Ishikawa (cell line): ENCODE measurements at regions not wholly inside any gene's neighbourhood (a gene's known extent, or its start where the extent isn't known, plus 50 kb on each side); places are given as distances from the start of the nearest gene placed in this dataset.

Experiments used
- CEBPB ChIP-seq: IDR thresholded peaks from 2 replicates; pipeline ENCODE4 v1.6.1; 2012
- CREB1 ChIP-seq: IDR thresholded peaks from 2 replicates; pipeline ENCODE4 v1.6.1; 2012; ENCODE audit warnings: low read depth
- EGR1 ChIP-seq: IDR thresholded peaks from 2 replicates; pipeline ENCODE4 v1.6.1; 2012
- EP300 ChIP-seq: IDR thresholded peaks from 2 replicates; pipeline ENCODE4 v1.6.1; 2012; ENCODE audit warnings: borderline replicate concordance
- FOXM1 ChIP-seq: IDR thresholded peaks from 2 replicates; pipeline ENCODE4 v1.6.1; 2012; ENCODE audit warnings: low read depth, borderline replicate concordance
- MAX ChIP-seq: IDR thresholded peaks from 2 replicates; pipeline ENCODE4 v1.6.1; 2012
- NFIC ChIP-seq: IDR thresholded peaks from 2 replicates; pipeline ENCODE4 v1.6.1; 2012
- RAD21 ChIP-seq: IDR thresholded peaks from 2 replicates; pipeline ENCODE4 v1.6.1; 2012; ENCODE audit warnings: low read depth
- REST ChIP-seq: IDR thresholded peaks from 2 replicates; pipeline ENCODE4 v1.6.1; 2012; ENCODE audit warnings: low read depth, mild to moderate bottlenecking
- TAF1 ChIP-seq: IDR thresholded peaks from 2 replicates; pipeline ENCODE4 v1.6.1; 2012; ENCODE audit warnings: low read depth, mild to moderate bottlenecking
- TCF12 ChIP-seq: IDR thresholded peaks from 2 replicates; pipeline ENCODE4 v1.6.1; 2012; ENCODE audit warnings: low read depth
- TEAD4 ChIP-seq: IDR thresholded peaks from 2 replicates; pipeline ENCODE4 v1.6.1; 2012
- USF1 ChIP-seq: IDR thresholded peaks from 2 replicates; pipeline ENCODE4 v1.6.1; 2012
- YY1 ChIP-seq: IDR thresholded peaks from 2 replicates; pipeline ENCODE4 v1.6.1; 2012; ENCODE audit warnings: low read depth
- ZBTB7A ChIP-seq: IDR thresholded peaks from 2 replicates; pipeline ENCODE4 v1.6.1; 2012; ENCODE audit warnings: low read depth

- TF ChIP-seq YY1 (no peak), EP300 (no peak), TAF1 (no peak), TEAD4 (no peak), CREB1 (no peak), NFIC (no peak), FOXM1 (no peak), ZBTB7A (no peak), MAX (no peak)
Observed at GRCh38 chr15:94042180-94042928, 189.0 kb upstream of the MCTP2 start.

DNA sequence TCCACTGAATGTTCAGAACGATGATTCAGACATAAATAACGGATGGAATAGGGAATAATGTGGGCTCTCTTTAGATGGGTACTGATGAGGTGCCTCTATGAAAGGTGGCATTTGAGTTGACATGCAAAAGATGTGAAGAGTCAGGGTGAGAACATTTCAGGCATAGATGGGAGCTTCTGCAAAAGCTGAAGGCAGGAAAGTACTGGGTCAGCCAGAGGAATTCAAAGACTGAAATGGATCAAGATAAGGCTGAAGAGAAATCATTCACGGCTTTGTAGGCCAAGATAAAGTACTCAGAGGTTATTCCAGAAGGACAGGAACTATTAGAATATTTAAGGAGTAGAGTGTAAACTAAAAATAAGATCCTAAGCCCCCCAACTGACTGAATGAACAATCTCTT is 189.6 kb upstream of the MCTP2 start:
- TF ChIP-seq MAX: no peak
- no peak for TF ChIP-seq ZBTB7A
- TF ChIP-seq EP300: no peak
- no peak for TF ChIP-seq REST
- TF ChIP-seq CREB1: no peak
- TF ChIP-seq YY1: no peak

- TF ChIP-seq TEAD4 (no peak), TCF12 (no peak), USF1 (no peak), TAF1 (no peak)
Observed at GRCh38 chr15:94040541-94041248, 190.7 kb upstream of the MCTP2 start.

- TF ChIP-seq RAD21 (no peak), EP300 (no peak), TCF12 (no peak), EGR1 (no peak), ZBTB7A (no peak)
Observed at GRCh38 chr15:94036156-94036555, 195.2 kb upstream of the MCTP2 start.

DNA sequence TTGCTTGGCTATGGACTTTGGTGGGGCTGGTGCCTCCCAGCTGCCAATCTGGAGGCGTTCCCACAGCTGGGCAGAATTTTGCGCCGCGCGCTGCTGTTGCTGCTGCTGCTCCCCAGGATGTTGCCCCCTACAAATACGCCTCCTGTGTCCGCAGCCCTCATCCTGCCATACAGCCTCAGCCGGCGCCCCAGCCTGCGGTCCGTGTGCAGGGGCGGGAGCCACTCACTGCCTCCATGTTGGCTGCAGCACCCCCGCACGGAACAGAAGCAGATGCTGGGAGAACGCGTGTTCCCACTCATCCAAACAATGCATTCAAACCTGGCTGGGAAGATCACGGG is 197.7 kb upstream of the MCTP2 start:
- TF ChIP-seq TEAD4 (no peak), CREB1 (no peak), USF1 (no peak), EGR1 (no peak), NFIC (no peak), TCF12 (no peak), REST (no peak), MAX (no peak), FOXM1 (no peak), TAF1 (no peak), ZBTB7A (no peak), CEBPB (no peak), YY1 (no peak), EP300 (no peak)

- TF ChIP-seq TCF12: no peak
- TF ChIP-seq REST: no peak
- TF ChIP-seq FOXM1: no peak
- TF ChIP-seq USF1: no peak
- TF ChIP-seq TEAD4: no peak
- TF ChIP-seq EP300: no peak
- no peak for TF ChIP-seq CREB1
- no peak for TF ChIP-seq CEBPB
- no peak for TF ChIP-seq YY1
- TF ChIP-seq RAD21: no peak
- TF ChIP-seq MAX: no peak
- no peak for TF ChIP-seq NFIC
- no peak for TF ChIP-seq EGR1
- no peak for TF ChIP-seq TAF1
- TF ChIP-seq ZBTB7A: no peak
Observed at GRCh38 chr15:94033014-94033682, 198.2 kb upstream of the MCTP2 start.
